Neuronal stem cell (in vitro differentiated cells): ENCODE measurements at regions not wholly inside any gene's neighbourhood (a gene's known extent, or its start where the extent isn't known, plus 50 kb on each side); places are given as distances from the start of the nearest gene placed in this dataset.

Experiments
- DNase-seq: peaks from one replicate; pipeline ENCODE4 v3.0.0-alpha.2; 2013; ENCODE audit warnings: low spot score
- H2AFZ ChIP-seq: one replicate; pipeline ENCODE4 v1.6.1; 2013; ENCODE audit warnings: mild to moderate bottlenecking, low read length, inconsistent platforms
- H2AK5ac ChIP-seq: 2 replicates; pipeline ENCODE4 v1.6.1; 2013; ENCODE audit warnings: low read depth, mild to moderate bottlenecking, inconsistent platforms, low read length, moderate library complexity, mixed read lengths
- H2BK120ac ChIP-seq: 2 replicates; pipeline ENCODE4 v1.6.1; 2013; ENCODE audit warnings: low read depth, mild to moderate bottlenecking, inconsistent platforms, low read length, moderate library complexity, mixed read lengths
- H2BK12ac ChIP-seq: one replicate; pipeline ENCODE4 v1.6.1; 2013; ENCODE audit warnings: low read length, inconsistent platforms
- H2BK15ac ChIP-seq: 2 replicates; pipeline ENCODE4 v1.6.1; 2013; ENCODE audit warnings: mild to moderate bottlenecking, low read length, inconsistent platforms, mixed read lengths
- H2BK5ac ChIP-seq: one replicate; pipeline ENCODE4 v1.6.1; 2013; ENCODE audit warnings: inconsistent platforms, mild to moderate bottlenecking, low read length, moderate library complexity
- H3K14ac ChIP-seq: one replicate; pipeline ENCODE4 v1.6.1; 2013; ENCODE audit warnings: low read length, inconsistent platforms
- H3K18ac ChIP-seq: 2 replicates; pipeline ENCODE4 v1.6.1; 2013; ENCODE audit warnings: low read length, inconsistent platforms
- H3K23ac ChIP-seq: 2 replicates; pipeline ENCODE4 v1.6.1; 2013; ENCODE audit warnings: low read depth, mild to moderate bottlenecking, mixed read lengths, low read length, inconsistent platforms; ENCODE audit not compliant: poor library complexity
- H3K27ac ChIP-seq: replicated peaks from 3 replicates; pipeline ENCODE4 v1.5.1; 2013; ENCODE audit warnings: low read length, inconsistent platforms
- H3K27me3 ChIP-seq, 3 experiments: 2 replicates each; pipeline ENCODE4 v1.6.1; 2013; ENCODE audit warnings: low read length in 3 of 3, mild to moderate bottlenecking in 2 of 3, inconsistent platforms in 1 of 3, low read depth in 1 of 3, mixed read lengths in 1 of 3, moderate library complexity in 1 of 3; ENCODE audit not compliant: control insufficient read depth in 3 of 3, insufficient read depth in 3 of 3
- H3K36me3 ChIP-seq, 2 donors: replicated peaks in 1 of 2; 2 replicates each; pipeline ENCODE4 v1.6.1; 2013; ENCODE audit warnings: low read length in 2 of 2; ENCODE audit not compliant: control insufficient read depth in 2 of 2, insufficient read depth in 2 of 2
- H3K4ac ChIP-seq: 2 replicates; pipeline ENCODE4 v1.6.1; 2013; ENCODE audit warnings: inconsistent platforms, mild to moderate bottlenecking, low read length, moderate library complexity
- H3K4me1 ChIP-seq, 2 donors: 1 replicate in 1 of 2; 2 replicates in 1 of 2; pipeline ENCODE4 v1.6.1; 2013; ENCODE audit warnings: low read length in 2 of 2, low read depth in 1 of 2; ENCODE audit not compliant: control insufficient read depth in 2 of 2, insufficient read depth in 1 of 2
- H3K4me2 ChIP-seq: one replicate; pipeline ENCODE4 v1.6.1; 2013; ENCODE audit warnings: mild to moderate bottlenecking, low read length, inconsistent platforms; ENCODE audit not compliant: insufficient read depth, poor library complexity, severe bottlenecking
- H3K4me3 ChIP-seq, 2 donors: 2 replicates each; pipeline ENCODE4 v1.5.1; 2013; ENCODE audit warnings: low read length in 2 of 2, mild to moderate bottlenecking in 2 of 2, inconsistent platforms in 1 of 2, moderate library complexity in 1 of 2
- H3K79me1 ChIP-seq: one replicate; pipeline ENCODE4 v1.6.1; 2013; ENCODE audit warnings: low read depth, mild to moderate bottlenecking, inconsistent platforms, low read length, moderate library complexity
- H3K9ac ChIP-seq: one replicate; pipeline ENCODE4 v1.6.1; 2013; ENCODE audit warnings: mild to moderate bottlenecking, low read depth, low read length, inconsistent platforms; ENCODE audit not compliant: poor library complexity
- H3K9me3 ChIP-seq, 2 donors: replicated peaks in 1 of 2; 2 replicates each; pipeline versions ENCODE3 to v1.6.1; 2013; ENCODE audit warnings: low read length in 2 of 2, mild to moderate bottlenecking in 2 of 2, inconsistent platforms in 1 of 2, low read depth in 1 of 2, mixed read lengths in 1 of 2, moderate library complexity in 1 of 2; ENCODE audit not compliant: control insufficient read depth in 2 of 2, insufficient read depth in 1 of 2
- H4K8ac ChIP-seq: one replicate; pipeline ENCODE4 v1.6.1; 2013; ENCODE audit warnings: low read depth, mild to moderate bottlenecking, inconsistent platforms, low read length, moderate library complexity
- H4K91ac ChIP-seq: one replicate; pipeline ENCODE4 v1.6.1; 2013; ENCODE audit warnings: low read length, low read depth, mild to moderate bottlenecking, inconsistent platforms; ENCODE audit not compliant: poor library complexity
- WGBS, 2 donors: extraction: QIAGEN DNeasy Blood & Tissue Kit; methylation state at CpG; one replicate each; pipeline ENCODE4 v1.1.7; 2013; ENCODE audit warnings: missing lambda C conversion rate in 2 of 2, mixed read lengths in 1 of 2; ENCODE audit not compliant: insufficient read length in 2 of 2, insufficient replicate concordance in 1 of 2; ENCODE audit errors: extremely low coverage in 2 of 2; 5-methylcytosine and 5-hydroxymethylcytosine counted together

GRCh38 chr2:185082749-185083148, 484.4 kb downstream of the ZNF804A start:
- no peak overlapping the region for H3K9ac ChIP-seq
- H3K4me1 ChIP-seq = no peaks in the 10 kb centered on the region
- no peak overlapping the region for H2BK5ac ChIP-seq
- no peak for DNase-seq
- no peaks in the 10 kb centered on the region for H3K9me3 ChIP-seq
- H3K23ac ChIP-seq = no peak overlapping the region
- H3K4me3 ChIP-seq = no peak overlapping the region
- H4K8ac ChIP-seq = no peak overlapping the region
- H3K4me2 ChIP-seq = no peak overlapping the region
- no peak overlapping the region for H3K18ac ChIP-seq
- no CpG with 5 or more reads among the region's 3 CpGs for whole genome bisulfite sequencing, 2 donors
- H3K27me3 ChIP-seq = no peaks in the 10 kb centered on the region
- H3K4ac ChIP-seq = no peak overlapping the region
- no peak overlapping the region for H3K27ac ChIP-seq
- no peaks in the 10 kb centered on the region for H3K79me1 ChIP-seq
- H3K14ac ChIP-seq = no peak overlapping the region
- no peak overlapping the region for H4K91ac ChIP-seq
- H2AFZ ChIP-seq = peak overlapping the region; percentile 23
- no peak overlapping the region for H2AK5ac ChIP-seq
- H2BK120ac ChIP-seq = no peak overlapping the region
- no peak overlapping the region for H2BK12ac ChIP-seq
- H3K36me3 ChIP-seq = no peaks in the 10 kb centered on the region
- H2BK15ac ChIP-seq = no peak overlapping the region

- H3K9me3 ChIP-seq = no peaks in the 10 kb centered on the region
- no peak overlapping the region for H4K91ac ChIP-seq
- no peaks in the 10 kb centered on the region for H3K27me3 ChIP-seq
- H3K14ac ChIP-seq = no peak overlapping the region
- no peak overlapping the region for H3K4ac ChIP-seq
- WGBS, 2 donors = no CpG with 5 or more reads among the region's 2 CpGs
- no peak overlapping the region for H4K8ac ChIP-seq
- H2BK5ac ChIP-seq = no peak overlapping the region
- no peaks in the 10 kb centered on the region for H3K4me1 ChIP-seq
- H3K27ac ChIP-seq = no peak overlapping the region
- DNase-seq = no peak
- no peak overlapping the region for H3K4me2 ChIP-seq
- no peak overlapping the region for H2BK12ac ChIP-seq
- no peak overlapping the region for H3K23ac ChIP-seq
- H2AFZ ChIP-seq = no peak overlapping the region
- no peak overlapping the region for H2BK120ac ChIP-seq
- no peak overlapping the region for H3K18ac ChIP-seq
- H2BK15ac ChIP-seq = no peak overlapping the region
- H3K36me3 ChIP-seq = no peaks in the 10 kb centered on the region
- no peaks in the 10 kb centered on the region for H3K79me1 ChIP-seq
- H3K9ac ChIP-seq = no peak overlapping the region
- H3K4me3 ChIP-seq = no peak overlapping the region
- no peak overlapping the region for H2AK5ac ChIP-seq
These were observed 510.3 kb downstream of the ZNF804A start for GRCh38 chr2:185108588-185108987.

GRCh38 chr2:185127412-185127811, 529.1 kb downstream of the ZNF804A start:
- no peak overlapping the region for H2BK120ac ChIP-seq
- no peak overlapping the region for H3K23ac ChIP-seq
- no peak overlapping the region for H3K4me3 ChIP-seq
- H3K4me2 ChIP-seq = no peak overlapping the region
- H2BK5ac ChIP-seq = no peak overlapping the region
- H2BK15ac ChIP-seq = no peak overlapping the region
- H3K4ac ChIP-seq = no peak overlapping the region
- H3K18ac ChIP-seq = no peak overlapping the region
- no peaks in the 10 kb centered on the region for H3K79me1 ChIP-seq
- H3K9ac ChIP-seq = no peak overlapping the region
- H3K4me1 ChIP-seq = no peaks in the 10 kb centered on the region
- H2BK12ac ChIP-seq = no peak overlapping the region
- H3K36me3 ChIP-seq = no peaks in the 10 kb centered on the region
- no peaks in the 10 kb centered on the region for H3K27me3 ChIP-seq
- no peak overlapping the region for H4K8ac ChIP-seq
- H2AFZ ChIP-seq = no peak overlapping the region
- WGBS, 2 donors = no CpG with 5 or more reads among the region's 1 CpG
- H3K14ac ChIP-seq = no peak overlapping the region
- H3K9me3 ChIP-seq = no peaks in the 10 kb centered on the region
- DNase-seq = no peak
- H2AK5ac ChIP-seq = no peak overlapping the region
- no peak overlapping the region for H4K91ac ChIP-seq
- H3K27ac ChIP-seq = no peak overlapping the region

- no peak overlapping the region for H4K8ac ChIP-seq
- no peak overlapping the region for H2BK15ac ChIP-seq
- H2BK12ac ChIP-seq = no peak overlapping the region
- peak overlapping the region; percentile 59 for H2AFZ ChIP-seq
- H3K4ac ChIP-seq = no peak overlapping the region
- no peak overlapping the region for H3K14ac ChIP-seq
- no peak overlapping the region for H3K9ac ChIP-seq
- no peaks in the 10 kb centered on the region for H3K4me1 ChIP-seq
- no peak overlapping the region for H3K4me3 ChIP-seq
- H2BK120ac ChIP-seq = no peak overlapping the region
- H3K9me3 ChIP-seq = no peaks in the 10 kb centered on the region
- no peak overlapping the region for H3K27ac ChIP-seq
- H3K79me1 ChIP-seq = no peaks in the 10 kb centered on the region
- no peak overlapping the region for H2BK5ac ChIP-seq
- no peak overlapping the region for H3K23ac ChIP-seq
- no peak overlapping the region for H4K91ac ChIP-seq
- no peak overlapping the region for H3K4me2 ChIP-seq
- DNase-seq = no peak
- H3K27me3 ChIP-seq = no peaks in the 10 kb centered on the region
- no peaks in the 10 kb centered on the region for H3K36me3 ChIP-seq
- H3K18ac ChIP-seq = no peak overlapping the region
- H2AK5ac ChIP-seq = no peak overlapping the region
These were observed 530.0 kb downstream of the ZNF804A start for GRCh38 chr2:185128346-185128745.
